GM19351 (cell line): ENCODE measurements at regions not wholly inside any gene's neighbourhood (a gene's known extent, or its start where the extent isn't known, plus 50 kb on each side); places are given as distances from the start of the nearest gene placed in this dataset.

ENCODE experiments used
- ATAC-seq: cut with Tn5 transposase; IDR thresholded peaks from one replicate; pipeline ENCODE4 v1.9.1; 2021; ENCODE audit warnings: mild to moderate bottlenecking, moderate library complexity; ENCODE audit not compliant: unreplicated experiment

GRCh38 chr5:38032149-38032548 lies 192.3 kb upstream of the GDNF start:
- no peak for ATAC-seq

DNA sequence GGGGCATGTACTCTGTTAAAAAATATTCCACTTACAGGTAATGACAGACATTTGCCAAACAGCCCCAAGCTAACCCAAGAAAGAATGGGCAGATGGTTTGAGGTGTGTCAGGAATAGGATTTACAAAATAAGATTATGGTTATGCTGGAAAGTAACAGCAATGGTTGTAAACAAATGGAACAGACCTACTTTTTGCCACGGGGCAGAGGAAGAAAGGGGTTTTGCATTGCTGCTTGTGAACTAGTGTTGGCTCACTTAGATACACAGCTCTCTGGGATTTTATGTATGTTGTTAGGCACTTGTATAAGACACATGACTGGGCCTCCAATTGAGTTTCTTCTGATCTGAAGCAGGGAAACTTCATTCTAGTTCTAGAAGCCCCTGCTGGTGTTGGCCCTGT lies 191.5 kb upstream of the GDNF start:
- ATAC-seq = no peak

DNA sequence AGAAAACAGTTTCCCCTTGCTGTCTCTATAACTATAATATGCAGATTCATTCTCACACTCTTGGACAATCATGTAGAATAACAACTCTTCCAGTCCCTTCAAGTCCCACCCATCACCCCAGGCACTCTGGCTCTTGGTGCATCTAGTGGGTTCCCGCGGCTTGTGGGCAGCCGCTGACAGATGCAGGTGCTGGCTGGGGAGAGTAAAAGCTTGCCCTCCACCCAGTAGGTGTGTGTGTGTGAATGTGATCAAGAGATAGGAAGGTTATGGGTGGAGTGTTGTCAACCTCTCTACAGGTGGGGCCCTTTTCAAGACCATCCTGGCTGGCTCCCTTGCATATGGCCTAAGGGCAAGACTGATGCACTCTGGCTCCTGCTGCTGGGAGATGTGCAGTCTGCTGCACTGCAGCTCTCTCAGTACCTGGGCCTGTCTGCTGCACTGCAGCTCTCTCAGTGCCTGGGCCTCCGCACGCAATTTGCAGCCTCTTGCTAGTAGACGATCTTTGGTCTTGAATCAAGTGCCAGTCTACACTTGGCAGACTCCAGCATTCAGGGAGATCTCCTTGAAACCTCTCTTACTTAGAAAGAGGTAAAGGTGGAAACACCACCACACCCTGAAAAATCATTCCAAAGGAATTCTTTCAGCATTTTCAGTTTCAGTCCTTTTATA lies 189.7 kb upstream of the GDNF start:
- no peak for ATAC-seq

GRCh38 chr5:38023799-38024198 lies 184.0 kb upstream of the GDNF start:
- ATAC-seq = no peak

- ATAC-seq = no peak
These were observed 183.5 kb upstream of the GDNF start for GRCh38 chr5:38023371-38023770.

DNA sequence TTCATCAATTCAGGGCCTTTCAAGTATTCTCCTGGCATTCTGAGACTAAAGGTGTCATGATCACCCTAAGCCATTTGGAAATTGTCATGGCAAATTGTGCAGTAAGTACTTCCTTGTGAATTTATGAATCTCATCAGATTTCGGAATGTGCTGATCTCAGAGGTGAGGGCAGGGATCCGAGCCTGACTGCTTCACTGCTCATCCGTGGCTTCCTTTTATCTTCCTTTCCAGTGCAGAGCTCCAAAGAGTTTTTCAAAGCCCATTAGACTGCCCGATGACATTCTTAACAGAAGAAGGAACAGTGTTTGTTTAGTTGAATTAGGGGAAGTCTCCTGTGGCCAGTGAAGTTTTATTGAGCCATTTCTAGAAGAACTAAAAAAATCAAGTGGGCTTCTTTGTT lies 182.8 kb upstream of the GDNF start:
- no peak for ATAC-seq

GRCh38 chr5:38018016-38018415 lies 178.2 kb upstream of the GDNF start:
- no peak for ATAC-seq

DNA sequence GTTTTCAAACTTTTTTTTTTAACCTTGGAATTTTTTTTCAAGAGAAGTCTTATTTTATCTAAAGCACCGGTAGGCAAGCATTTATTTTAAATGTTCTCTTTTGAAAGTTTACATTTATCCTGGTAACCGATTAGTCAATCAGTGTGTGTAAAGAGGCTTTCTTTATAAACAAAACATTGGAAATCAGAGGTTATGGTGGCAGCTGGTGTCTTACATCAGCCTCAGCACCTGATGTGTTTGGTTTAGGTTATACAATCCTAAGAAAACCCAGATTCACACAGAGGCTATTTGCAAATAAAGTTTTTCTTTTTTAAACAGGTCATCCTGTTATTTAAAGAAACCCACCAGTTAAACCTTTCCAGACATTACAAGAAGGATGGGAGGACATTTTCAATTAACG lies 173.3 kb upstream of the GDNF start:
- no peak for ATAC-seq

- no peak for ATAC-seq
These were observed 171.9 kb upstream of the GDNF start for GRCh38 chr5:38011668-38012188.

DNA sequence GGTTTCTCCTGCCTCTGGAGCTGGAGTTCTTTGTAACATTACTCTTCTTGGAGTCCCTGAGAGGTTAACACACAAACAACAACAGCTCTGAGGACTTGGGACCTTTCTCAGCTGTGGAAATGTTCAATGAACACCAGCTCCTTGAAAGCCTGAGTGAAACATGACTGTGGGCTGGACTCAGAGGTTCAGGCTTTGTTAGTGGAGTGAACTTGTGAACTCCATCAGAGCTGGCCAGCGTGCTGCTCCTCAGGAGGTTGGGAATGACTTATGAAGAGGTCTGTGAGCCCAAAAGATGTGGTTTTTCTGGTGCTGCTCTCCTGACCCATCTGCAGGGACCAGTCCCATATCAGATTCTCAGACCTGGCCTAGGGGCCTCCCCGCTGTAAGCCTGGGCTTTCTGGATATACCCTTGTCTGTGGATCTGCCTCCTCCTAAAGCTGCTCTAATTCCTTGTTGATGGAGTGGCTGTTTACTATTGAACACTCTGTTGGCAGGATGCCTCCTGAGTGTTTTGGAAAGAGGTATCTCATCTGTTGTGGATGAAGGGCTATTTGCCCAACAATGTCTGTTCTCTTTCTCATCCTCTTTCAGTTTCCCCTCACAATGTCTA lies 170.0 kb upstream of the GDNF start:
- no peak for ATAC-seq

DNA sequence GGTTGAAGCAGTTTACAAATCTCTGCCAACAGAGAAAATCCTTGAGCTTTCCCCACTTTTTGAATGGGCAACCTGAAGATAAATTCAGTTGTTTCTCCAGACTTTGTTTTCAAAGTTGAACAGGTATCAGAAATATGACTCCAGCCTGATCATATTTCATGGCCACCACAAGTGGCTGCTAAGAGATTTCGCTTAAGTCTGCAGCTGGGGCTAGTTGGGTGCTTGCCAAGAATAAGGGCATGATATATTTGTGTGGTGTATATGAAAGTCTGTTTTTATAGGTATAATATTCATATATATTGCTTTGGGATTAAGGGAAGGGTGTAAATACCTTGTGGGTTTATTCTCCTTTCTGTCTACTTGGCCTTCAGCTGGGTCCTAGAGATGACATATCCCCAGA lies 168.4 kb upstream of the GDNF start:
- ATAC-seq = no peak

- no peak for ATAC-seq
These were observed 159.8 kb upstream of the GDNF start for GRCh38 chr5:37999593-37999992.

DNA sequence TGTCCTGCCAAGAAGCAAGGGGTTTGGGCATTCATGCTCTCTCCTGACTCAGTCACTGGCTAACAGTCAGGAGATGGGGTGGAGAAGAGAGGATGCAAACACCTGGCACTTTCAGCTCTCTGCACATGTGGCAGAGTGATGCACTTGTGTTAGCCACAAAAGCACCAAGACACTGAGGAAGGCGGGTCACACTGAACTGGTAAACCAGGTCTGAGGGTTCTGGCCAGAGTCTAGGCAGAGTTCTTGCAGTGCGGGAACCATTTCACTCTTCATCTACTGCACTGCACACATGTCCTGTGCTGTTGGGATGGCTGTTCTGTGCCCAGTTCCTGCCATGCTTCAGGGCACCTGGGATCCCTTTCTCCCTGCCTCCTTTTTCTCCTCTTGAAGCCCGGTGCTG lies 157.1 kb upstream of the GDNF start:
- ATAC-seq = no peak

DNA sequence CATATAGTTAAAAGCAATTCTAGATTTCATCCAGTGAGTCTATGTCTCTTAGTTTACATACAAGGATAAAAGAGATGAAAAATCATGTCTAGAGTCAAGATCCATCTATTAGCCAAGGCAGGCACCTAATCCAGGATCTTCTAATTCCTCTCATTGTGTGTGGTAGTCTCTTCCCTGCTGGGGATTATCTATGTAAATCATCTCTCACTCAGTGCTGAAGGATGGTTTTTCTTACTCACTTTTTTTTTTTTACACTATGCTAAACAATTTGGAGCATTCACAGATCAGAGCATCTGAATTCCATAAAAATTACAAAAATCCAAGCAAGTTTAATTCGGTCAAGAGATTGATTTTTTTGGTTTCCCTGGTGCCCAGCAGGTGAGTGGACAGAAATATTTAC lies 154.9 kb upstream of the GDNF start:
- ATAC-seq = no peak

DNA sequence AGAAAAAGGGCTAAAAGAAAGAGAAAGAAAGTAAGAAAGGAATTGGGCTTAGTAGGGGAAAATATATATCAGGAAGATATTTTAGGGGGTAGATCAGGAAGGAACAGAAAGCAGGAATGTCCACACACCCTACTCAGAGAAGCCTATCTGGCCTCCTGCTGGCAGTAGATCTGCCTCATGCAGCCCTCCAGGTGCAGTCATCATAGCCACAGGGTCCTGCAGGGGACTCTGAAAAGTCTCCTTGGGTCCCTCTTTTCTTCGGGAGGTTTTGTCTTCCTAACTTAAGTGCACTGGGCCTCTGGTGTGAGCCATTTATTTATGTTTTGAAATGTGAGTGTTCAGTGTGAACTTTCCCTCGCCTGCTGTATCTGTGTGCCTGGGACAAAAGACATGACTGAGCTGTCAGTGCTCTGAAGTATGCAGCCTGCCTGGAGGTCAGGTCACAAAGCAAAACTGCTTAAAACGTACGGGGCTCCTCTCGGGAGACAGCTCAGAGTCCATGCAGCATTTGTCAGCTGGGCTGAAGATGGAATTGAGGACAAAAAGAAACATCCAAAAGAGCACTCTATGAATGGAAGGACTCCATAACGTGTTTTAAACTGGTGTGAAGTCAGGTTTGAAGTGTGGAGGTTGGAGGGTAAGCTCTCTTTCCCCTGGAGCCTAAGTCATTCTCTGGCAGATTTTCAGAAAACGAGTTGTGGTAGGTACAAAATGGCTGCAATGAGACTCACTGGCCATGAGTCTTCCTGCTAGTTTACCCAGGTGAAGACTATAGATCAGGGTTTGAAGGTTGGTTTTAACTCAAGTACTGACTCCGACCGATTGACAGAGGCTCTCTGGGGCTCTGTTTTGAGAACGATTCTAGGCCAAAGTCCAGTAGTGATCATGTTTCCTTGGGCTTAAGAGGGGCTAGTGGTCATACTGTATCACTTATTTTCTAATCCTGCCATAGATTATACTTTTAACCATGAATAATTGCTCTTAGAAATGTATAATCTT lies 151.8 kb upstream of the GDNF start:
- ATAC-seq = no peak

- ATAC-seq = no peak
These were observed 150.0 kb upstream of the GDNF start for GRCh38 chr5:37989884-37990283.

- no peak for ATAC-seq
These were observed 148.7 kb upstream of the GDNF start for GRCh38 chr5:37988454-37989046.

DNA sequence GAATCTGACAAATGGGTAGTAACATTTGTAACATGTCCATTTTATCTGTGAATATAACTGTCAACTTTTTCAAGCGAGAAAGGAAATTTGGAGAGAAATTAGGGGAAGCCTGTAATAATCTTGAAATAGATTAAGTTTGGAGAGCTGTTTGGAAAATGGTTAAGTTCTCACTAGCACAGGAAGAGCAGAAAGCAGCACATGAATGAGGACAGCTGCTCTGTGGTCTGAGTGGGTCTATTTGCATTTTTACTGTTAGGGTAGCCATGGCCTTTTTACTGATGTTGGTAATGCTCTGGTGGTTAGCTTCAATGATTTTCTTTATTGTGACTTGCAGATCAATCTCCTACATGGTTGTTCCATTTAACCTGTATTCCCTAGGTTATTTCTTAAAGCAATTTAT lies 144.5 kb upstream of the GDNF start:
- no peak for ATAC-seq

DNA sequence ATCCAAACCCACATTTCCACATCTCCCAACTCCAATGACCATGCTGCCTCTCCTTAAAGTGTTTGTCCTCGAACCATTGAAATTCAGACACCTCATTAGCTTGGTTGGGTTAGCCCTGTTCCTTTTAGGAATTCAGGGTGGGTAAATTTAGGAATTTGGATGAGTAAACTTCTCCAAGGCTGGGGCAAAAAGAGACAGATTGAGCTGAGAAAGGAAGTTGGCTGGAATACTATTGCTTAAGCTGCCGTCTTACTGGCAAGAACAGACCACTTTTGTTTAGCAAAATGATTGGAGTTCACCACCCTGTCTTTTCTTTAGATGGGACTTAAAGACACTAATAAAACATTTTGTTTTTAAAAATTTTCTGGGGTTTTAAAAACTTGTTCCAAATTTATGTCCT lies 143.6 kb upstream of the GDNF start:
- ATAC-seq = no peak

DNA sequence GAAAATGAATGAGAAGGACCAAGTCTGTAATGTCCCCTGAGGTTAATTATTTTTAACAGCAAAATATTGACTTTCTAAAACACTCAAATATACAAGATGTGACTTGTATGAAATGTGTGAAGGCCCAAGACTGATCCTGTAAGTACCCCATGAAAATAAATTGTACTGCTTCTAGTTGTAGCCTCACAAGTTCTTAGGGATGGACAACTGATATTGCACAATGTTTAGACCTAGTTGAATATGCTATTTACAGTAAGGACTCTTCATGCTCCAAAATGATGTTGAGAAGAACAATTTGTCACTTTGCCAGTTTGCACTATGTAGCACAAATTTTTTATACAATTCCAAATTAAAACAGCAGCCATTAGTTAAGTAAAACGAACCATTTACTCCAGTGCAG lies 139.7 kb upstream of the GDNF start:
- ATAC-seq = no peak

GRCh38 chr5:37975531-37975930 lies 135.7 kb upstream of the GDNF start:
- ATAC-seq = no peak
